CD14-positive monocyte (primary cell): ENCODE measurements at regions not wholly inside any gene's neighbourhood (a gene's known extent, or its start where the extent isn't known, plus 50 kb on each side); places are given as distances from the start of the nearest gene placed in this dataset.

Source experiments
- DNase-seq, 3 donors: peaks; one replicate each; pipeline ENCODE4 v3.0.0-alpha.2; 2011 to 2022
- H2AFZ ChIP-seq: 2 replicates; pipeline ENCODE4 v1.6.0; 2012; ENCODE audit warnings: mild to moderate bottlenecking, low read depth, low read length, inconsistent platforms; ENCODE audit not compliant: insufficient read depth, poor library complexity, severe bottlenecking
- H3K27ac ChIP-seq, 2 donors: 1 replicate in 1 of 2; 2 replicates in 1 of 2; pipeline ENCODE4 v1.5.1; 2012 to 2013; ENCODE audit warnings: low read length in 2 of 2, control low read depth in 1 of 2, inconsistent platforms in 1 of 2, low read depth in 1 of 2, mild to moderate bottlenecking in 1 of 2
- H3K27me3 ChIP-seq, 2 donors: one replicate each; pipeline versions ENCODE4 v1.6.0 to v1.6.1; 2011 to 2013; ENCODE audit warnings: low read length in 2 of 2; ENCODE audit not compliant: control insufficient read depth in 2 of 2, insufficient read depth in 2 of 2
- H3K36me3 ChIP-seq, 2 donors: replicated peaks in 1 of 2; 1 replicate in 1 of 2; 2 replicates in 1 of 2; pipeline versions ENCODE4 v1.5.1 to v1.6.1; 2012 to 2013; ENCODE audit warnings: low read length in 2 of 2, control low read depth in 1 of 2, inconsistent platforms in 1 of 2, mild to moderate bottlenecking in 1 of 2; ENCODE audit not compliant: insufficient read depth in 2 of 2, control insufficient read depth in 1 of 2
- H3K4me1 ChIP-seq, 2 donors: 1 replicate in 1 of 2; 2 replicates in 1 of 2; pipeline versions ENCODE4 v1.5.1 to v1.6.1; 2012 to 2013; ENCODE audit warnings: low read length in 2 of 2, control low read depth in 1 of 2, inconsistent platforms in 1 of 2, mild to moderate bottlenecking in 1 of 2, moderate library complexity in 1 of 2; ENCODE audit not compliant: insufficient read depth in 2 of 2, control insufficient read depth in 1 of 2
- H3K4me2 ChIP-seq: replicated peaks from 2 replicates; pipeline ENCODE3; 2012; ENCODE audit warnings: low read length, moderate library complexity, mild to moderate bottlenecking; ENCODE audit not compliant: poor library complexity, severe bottlenecking; ENCODE audit errors: extremely low read depth
- H3K4me3 ChIP-seq, 3 experiments: fragments of 200-600 bp in 1 of 3; sonication (generic) in 1 of 3; replicated peaks in 1 of 3; 1 replicate in 2 of 3; 2 replicates in 1 of 3; pipeline ENCODE4 v1.5.1; 2011 to 2013; ENCODE audit warnings: low read length in 3 of 3, mild to moderate bottlenecking in 3 of 3, control low read depth in 2 of 3, low read depth in 2 of 3, inconsistent platforms in 1 of 3, moderate library complexity in 1 of 3
- H3K79me2 ChIP-seq: 2 replicates; pipeline ENCODE4 v1.6.0; 2012; ENCODE audit warnings: mild to moderate bottlenecking, control low read depth, inconsistent platforms, low read length, moderate library complexity; ENCODE audit not compliant: insufficient read depth
- H3K9ac ChIP-seq: 2 replicates; pipeline ENCODE4 v1.6.0; 2017; ENCODE audit warnings: low read length, mild to moderate bottlenecking; ENCODE audit not compliant: insufficient read depth, poor library complexity, severe bottlenecking
- H3K9me3 ChIP-seq, 2 donors: replicated peaks in 1 of 2; 1 replicate in 1 of 2; 2 replicates in 1 of 2; pipeline versions ENCODE4 v1.5.1 to v1.6.1; 2012 to 2013; ENCODE audit warnings: low read length in 2 of 2, control low read depth in 1 of 2; ENCODE audit not compliant: control insufficient read depth in 1 of 2, insufficient read depth in 1 of 2
- H4K20me1 ChIP-seq: 2 replicates; pipeline ENCODE4 v1.6.0; 2012; ENCODE audit warnings: mild to moderate bottlenecking, low read length, control low read depth, moderate library complexity; ENCODE audit not compliant: insufficient read depth
- H3K27ac Mint-ChIP-seq, 7 donors: one replicate each; pipeline ENCODE4 v1.8.0; 2020; ENCODE audit warnings: mild to moderate bottlenecking in 7 of 7, mixed read lengths in 7 of 7, moderate library complexity in 6 of 7, inconsistent platforms in 2 of 7
- H3K27me3 Mint-ChIP-seq, 3 donors: one replicate each; pipeline ENCODE4 v1.8.0; 2021 to 2022; ENCODE audit warnings: low read depth in 3 of 3, mild to moderate bottlenecking in 3 of 3, mixed read lengths in 3 of 3, moderate library complexity in 3 of 3, inconsistent platforms in 1 of 3
- H3K36me3 Mint-ChIP-seq, 2 donors: one replicate each; pipeline ENCODE4 v1.8.0; 2020; ENCODE audit warnings: mixed read lengths in 2 of 2, inconsistent platforms in 1 of 2, mild to moderate bottlenecking in 1 of 2
- H3K4me1 Mint-ChIP-seq: one replicate; pipeline ENCODE4 v1.8.0; 2020; ENCODE audit warnings: mild to moderate bottlenecking, mixed read lengths
- H3K4me3 Mint-ChIP-seq, 2 donors: one replicate each; pipeline ENCODE4 v1.8.0; 2020; ENCODE audit warnings: mild to moderate bottlenecking in 2 of 2, mixed read lengths in 2 of 2, moderate library complexity in 1 of 2
- H3K9me3 Mint-ChIP-seq, 7 donors: one replicate each; pipeline ENCODE4 v1.8.0; 2020 to 2022; ENCODE audit warnings: mixed read lengths in 7 of 7, mild to moderate bottlenecking in 6 of 7, moderate library complexity in 6 of 7, inconsistent platforms in 2 of 7
- CTCF ChIP-seq: fragments of 200-600 bp; IDR thresholded peaks from one replicate; pipeline ENCODE4 v1.8.0; 2022; ENCODE audit warnings: antibody characterized with exemption, mild to moderate bottlenecking
- WGBS: methylation state at CpG from one replicate; pipeline ENCODE4 v1.1.5; 2013; ENCODE audit warnings: missing lambda C conversion rate; ENCODE audit not compliant: insufficient coverage; 5-methylcytosine and 5-hydroxymethylcytosine counted together
- intact Hi-C, 2 donors: fragments of 100-400 bp; cut with micrococcal nuclease; formaldehyde crosslinking; loops; one replicate each; pipeline versions ENCODE4 v1.15.0 to v1.15.1; 2023

GRCh38 chr3:21836227-21836626 is 85.2 kb upstream of the ZNF385D start:
- Histone ChIP-seq H3K4me1 (no peaks in the 10 kb centered on the region), H3K9me3 (peaks cover 0 to 12% of the 10 kb centered on the region in 2 donors), H2AFZ (no peak overlapping the region), H3K4me3 (no peak overlapping the region), H3K27me3 (no peaks in the 10 kb centered on the region), H3K9ac (no peak overlapping the region), H3K4me2 (no peak overlapping the region), H3K79me2 (no peaks in the 10 kb centered on the region), H3K36me3 (no peaks in the 10 kb centered on the region), H4K20me1 (no peaks in the 10 kb centered on the region), H3K27ac (no peak overlapping the region)
- no peak for TF ChIP-seq CTCF
- Mint-ChIP-seq H3K27me3 (no peaks in the 10 kb centered on the region), H3K4me3 (no peak overlapping the region), H3K4me1 (no peaks in the 10 kb centered on the region), H3K27ac (no peak overlapping the region), H3K9me3 (peaks cover 0 to 4% (median 0%) of the 10 kb centered on the region in 7 donors), H3K36me3 (no peaks in the 10 kb centered on the region)
- DNase-seq: no peak
- intact Hi-C loops: no loop called here
- no CpG with 5 or more reads among the region's 4 CpGs for WGBS

GRCh38 chr3:21839176-21839575 is 88.2 kb upstream of the ZNF385D start:
- H3K36me3 ChIP-seq: no peaks in the 10 kb centered on the region
- peaks cover 0 to 4% (median 0%) of the 10 kb centered on the region in 7 donors for H3K9me3 Mint-ChIP-seq
- no peak overlapping the region for H2AFZ ChIP-seq
- H3K4me3 Mint-ChIP-seq: no peak overlapping the region
- no peak overlapping the region for H3K27ac Mint-ChIP-seq
- DNase-seq: no peak
- H3K9ac ChIP-seq: no peak overlapping the region
- intact Hi-C loops: no loop called here
- no peaks in the 10 kb centered on the region for H3K27me3 Mint-ChIP-seq
- no peaks in the 10 kb centered on the region for H3K36me3 Mint-ChIP-seq
- no peaks in the 10 kb centered on the region for H3K27me3 ChIP-seq
- no peak overlapping the region for H3K27ac ChIP-seq
- H3K79me2 ChIP-seq: no peaks in the 10 kb centered on the region
- H4K20me1 ChIP-seq: no peaks in the 10 kb centered on the region
- no peaks in the 10 kb centered on the region for H3K4me1 Mint-ChIP-seq
- WGBS: no CpG with 5 or more reads among the region's 1 CpG
- H3K4me2 ChIP-seq: no peak overlapping the region
- no peak overlapping the region for H3K4me3 ChIP-seq
- no peak for TF ChIP-seq CTCF
- peaks cover 0 to 4% of the 10 kb centered on the region in 2 donors for H3K9me3 ChIP-seq
- no peaks in the 10 kb centered on the region for H3K4me1 ChIP-seq
